Upper lobe of right lung (tissue), 1 donor: ENCODE measurements at regions not wholly inside any gene's neighbourhood (a gene's known extent, or its start where the extent isn't known, plus 50 kb on each side); places are given as distances from the start of the nearest gene placed in this dataset.

Source experiments
- ATAC-seq: fragments of 200-7000 bp; cut with Tn5 transposase; one replicate; pipeline ENCODE4 v1.9.1; 2020; ENCODE audit warnings: mild to moderate bottlenecking, moderate library complexity
- DNase-seq: peaks from one replicate; pipeline ENCODE4 v3.0.0-alpha.2; 2020
- H3K27ac ChIP-seq: fragments of 200-600 bp; one replicate; pipeline ENCODE4 v1.8.0; 2022
- H3K27me3 ChIP-seq: fragments of 200-600 bp; one replicate; pipeline ENCODE4 v1.8.0; 2022; ENCODE audit warnings: mild to moderate bottlenecking
- H3K36me3 ChIP-seq: fragments of 200-600 bp; one replicate; pipeline ENCODE4 v1.8.0; 2022
- H3K4me1 ChIP-seq: fragments of 200-600 bp; one replicate; pipeline ENCODE4 v1.8.0; 2022
- H3K4me3 ChIP-seq: fragments of 200-600 bp; one replicate; pipeline ENCODE4 v1.8.0; 2022; ENCODE audit warnings: mild to moderate bottlenecking
- H3K9me3 ChIP-seq: fragments of 200-600 bp; one replicate; pipeline ENCODE4 v1.8.0; 2022
- CTCF ChIP-seq: fragments of 200-600 bp; IDR thresholded peaks from one replicate; pipeline ENCODE4 v1.8.0; 2022; ENCODE audit warnings: antibody characterized with exemption
- intact Hi-C: fragments of 100-400 bp; cut with DNase I; formaldehyde crosslinking; loops from one replicate; pipeline ENCODE4 v1.11.0; 2022
- donor health status: DM: no; HTN: yes; CAD: no; lungs with severe emphysema.

GRCh38 chr6:105492706-105493673 is 90.1 kb upstream of the PREP start:
- DNase-seq (no peak), ATAC-seq (no peak)
- H3K9me3 ChIP-seq, result no peaks in the 10 kb centered on the region
- no peak overlapping the region for H3K27ac ChIP-seq
- no peak overlapping the region for H3K4me3 ChIP-seq
- TF ChIP-seq CTCF, result no peak
- no peaks in the 10 kb centered on the region for H3K36me3 ChIP-seq
- intact Hi-C loops, result no loop called here
- H3K27me3 ChIP-seq, result no peaks in the 10 kb centered on the region
- peaks cover 25% of the 10 kb centered on the region for H3K4me1 ChIP-seq

DNA sequence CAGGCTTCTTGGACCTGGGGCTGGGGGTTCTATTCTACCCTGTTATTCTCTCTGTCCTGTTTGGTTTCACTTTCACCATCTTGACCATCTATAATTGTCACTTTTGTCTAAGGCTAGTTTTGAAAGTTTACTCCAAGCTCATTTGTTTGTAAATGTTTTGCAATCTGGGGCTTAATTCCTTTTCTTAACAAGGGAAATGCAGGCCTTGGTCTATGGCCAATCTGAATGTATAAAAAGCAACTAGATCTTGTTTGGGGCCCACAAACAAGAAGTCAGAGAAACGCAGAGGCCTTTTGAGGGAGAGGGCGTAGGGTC is 86.3 kb upstream of the PREP start:
- ATAC-seq (no peak), DNase-seq (no peak)
- intact Hi-C loops, result loop anchor here (10.0 kb wide), 1 partner anchor 736 kb away; no protein-coding TSS in a partner anchor
- peak overlapping the region; percentile 4 for H3K27ac ChIP-seq
- peaks cover 28% of the 10 kb centered on the region for H3K4me1 ChIP-seq
- no peak overlapping the region for H3K4me3 ChIP-seq
- TF ChIP-seq CTCF, result no peak
- no peaks in the 10 kb centered on the region for H3K9me3 ChIP-seq
- no peaks in the 10 kb centered on the region for H3K27me3 ChIP-seq
- H3K36me3 ChIP-seq, result no peaks in the 10 kb centered on the region

GRCh38 chr6:105488516-105489215 is 85.8 kb upstream of the PREP start:
- Histone ChIP-seq H3K36me3 (no peaks in the 10 kb centered on the region), H3K4me3 (no peak overlapping the region), H3K27ac (peak overlapping the region; percentile 4), H3K4me1 (peaks cover 28% of the 10 kb centered on the region), H3K27me3 (no peaks in the 10 kb centered on the region), H3K9me3 (no peaks in the 10 kb centered on the region)
- intact Hi-C loops, result loop anchor here (10.0 kb wide), 1 partner anchor 736 kb away; no protein-coding TSS in a partner anchor
- ATAC-seq (peak; percentile 22), DNase-seq (no peak)
- no peak for TF ChIP-seq CTCF

DNA sequence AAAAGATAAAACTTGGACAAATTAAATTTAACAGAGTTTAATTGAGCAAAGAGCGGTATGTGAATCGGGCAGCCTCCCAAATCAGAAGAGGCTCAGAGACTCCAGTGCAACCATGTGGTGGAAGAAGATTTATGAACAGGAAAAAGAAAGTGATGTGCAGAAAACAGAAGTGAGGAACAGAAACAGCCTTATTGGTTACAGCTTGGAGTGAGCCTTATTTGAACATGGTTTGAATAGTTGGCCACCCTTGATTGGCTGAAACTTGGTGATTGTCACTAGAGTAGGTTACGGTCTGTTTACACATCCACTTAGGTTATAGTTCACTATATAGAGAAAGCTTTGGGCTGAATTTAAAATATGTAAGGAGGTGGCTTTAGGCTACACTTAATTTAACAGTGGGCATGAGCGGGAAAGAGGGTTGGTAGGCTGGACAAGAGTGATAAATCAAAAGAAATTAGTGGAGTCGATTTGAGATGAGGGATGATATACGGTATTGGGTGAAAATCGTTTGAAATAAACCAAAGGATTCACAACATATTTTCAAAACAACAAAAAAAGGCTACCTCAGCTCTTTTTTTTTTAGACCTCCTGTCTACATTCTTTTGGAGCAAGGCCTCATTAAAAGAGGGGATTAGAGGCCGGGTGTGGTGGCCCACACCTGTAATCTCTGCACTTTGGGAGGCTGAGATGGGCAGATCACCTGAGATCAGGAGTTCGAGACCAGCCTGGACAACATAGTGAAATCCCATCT is 84.3 kb upstream of the PREP start:
- H3K36me3 ChIP-seq, result no peaks in the 10 kb centered on the region
- H3K27me3 ChIP-seq, result no peaks in the 10 kb centered on the region
- no peak overlapping the region for H3K27ac ChIP-seq
- intact Hi-C loops, result loop anchor here (10.0 kb wide), 1 partner anchor 738 kb away; no protein-coding TSS in a partner anchor
- ATAC-seq, result no peak
- H3K4me1 ChIP-seq, result peaks cover 21% of the 10 kb centered on the region
- TF ChIP-seq CTCF, result no peak
- H3K4me3 ChIP-seq, result no peak overlapping the region
- DNase-seq, result no peak
- no peaks in the 10 kb centered on the region for H3K9me3 ChIP-seq

GRCh38 chr6:105485456-105485855 is 82.6 kb upstream of the PREP start:
- Histone ChIP-seq H3K4me3 (no peak overlapping the region), H3K27me3 (no peaks in the 10 kb centered on the region), H3K4me1 (peaks cover 21% of the 10 kb centered on the region), H3K27ac (no peak overlapping the region), H3K9me3 (no peaks in the 10 kb centered on the region), H3K36me3 (no peaks in the 10 kb centered on the region)
- intact Hi-C loops, result loop anchor here (10.0 kb wide), 1 partner anchor 739 kb away; no protein-coding TSS in a partner anchor
- ATAC-seq, result no peak
- no peak for TF ChIP-seq CTCF
- DNase-seq, result no peak
